ENCODE measurements at regions not wholly inside any gene's neighbourhood (a gene's known extent, or its start where the extent isn't known, plus 50 kb on each side); places are given as distances from the start of the nearest gene placed in this dataset.

- no peak for TF ChIP-seq POLR2A (IDR thresholded peaks at IDR 0.05)
- TF ChIP-seq CTCF (IDR thresholded peaks at IDR 0.05) = no peak
- TF ChIP-seq EP300 (IDR thresholded peaks at IDR 0.05) = no peak
Observed at GRCh38 chr10:81152656-81153055, 615.0 kb downstream of the SH2D4B start.

Data from tibial nerve (tissue), 4 donors.